ENCODE measurements at regions not wholly inside any gene's neighbourhood (a gene's known extent, or its start where the extent isn't known, plus 50 kb on each side); places are given as distances from the start of the nearest gene placed in this dataset.

DNA sequence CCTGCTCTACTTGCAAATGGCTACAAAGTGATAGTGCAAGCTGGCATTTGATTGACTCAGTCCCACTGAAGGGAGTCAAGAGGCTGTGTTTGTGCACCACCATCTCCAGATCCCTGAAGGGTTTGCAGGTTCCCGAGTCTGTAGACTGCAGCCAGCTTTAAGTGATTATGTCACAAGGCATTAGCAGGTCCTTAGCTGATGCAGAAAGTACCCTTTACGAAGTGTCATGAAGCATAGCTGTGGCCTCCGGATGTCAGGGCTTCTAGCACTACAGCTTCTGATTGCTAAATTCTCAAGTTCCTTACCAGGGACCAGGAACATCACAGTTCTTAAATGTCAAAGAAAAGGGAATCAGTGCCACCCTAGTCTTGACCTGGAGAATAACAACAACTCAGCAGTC, 311.3 kb upstream of the TRPC7 start (continued):
- TF ChIP-seq, protein P1, sequence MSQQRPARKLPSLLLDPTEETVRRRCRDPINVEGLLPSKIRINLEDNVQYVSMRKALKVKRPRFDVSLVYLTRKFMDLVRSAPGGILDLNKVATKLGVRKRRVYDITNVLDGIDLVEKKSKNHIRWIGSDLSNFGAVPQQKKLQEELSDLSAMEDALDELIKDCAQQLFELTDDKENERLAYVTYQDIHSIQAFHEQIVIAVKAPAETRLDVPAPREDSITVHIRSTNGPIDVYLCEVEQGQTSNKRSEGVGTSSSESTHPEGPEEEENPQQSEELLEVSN (IDR thresholded peaks at IDR 0.05) = no peak
- TF ChIP-seq SAP30 (IDR thresholded peaks at IDR 0.05; ENCODE audit: insufficient read depth, insufficient replicate concordance, low read length) (no peak), RXRA (IDR thresholded peaks at IDR 0.05; ENCODE audit: insufficient read depth, low read depth, low read length) (no peak), BRCA1 (IDR thresholded peaks at IDR 0.05; ENCODE audit: low read depth, low read length) (no peak), POLR2A (IDR thresholded peaks at IDR 0.05; ENCODE audit: control extremely low read depth in 1 of 2, low read depth in 2 of 2, low read length in 2 of 2) (no peak)
- TF ChIP-seq, protein P2, sequence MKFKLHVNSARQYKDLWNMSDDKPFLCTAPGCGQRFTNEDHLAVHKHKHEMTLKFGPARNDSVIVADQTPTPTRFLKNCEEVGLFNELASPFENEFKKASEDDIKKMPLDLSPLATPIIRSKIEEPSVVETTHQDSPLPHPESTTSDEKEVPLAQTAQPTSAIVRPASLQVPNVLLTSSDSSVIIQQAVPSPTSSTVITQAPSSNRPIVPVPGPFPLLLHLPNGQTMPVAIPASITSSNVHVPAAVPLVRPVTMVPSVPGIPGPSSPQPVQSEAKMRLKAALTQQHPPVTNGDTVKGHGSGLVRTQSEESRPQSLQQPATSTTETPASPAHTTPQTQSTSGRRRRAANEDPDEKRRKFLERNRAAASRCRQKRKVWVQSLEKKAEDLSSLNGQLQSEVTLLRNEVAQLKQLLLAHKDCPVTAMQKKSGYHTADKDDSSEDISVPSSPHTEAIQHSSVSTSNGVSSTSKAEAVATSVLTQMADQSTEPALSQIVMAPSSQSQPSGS (IDR thresholded peaks at IDR 0.05; ENCODE audit: low read length) = no peak

Measured in H1 (cell line).